Peyer's patch (tissue), 4 donors: ENCODE measurements at regions not wholly inside any gene's neighbourhood (a gene's known extent, or its start where the extent isn't known, plus 50 kb on each side); places are given as distances from the start of the nearest gene placed in this dataset.

Source experiments
- POLR2A ChIP-seq, 2 donors: fragments of 450-650 bp; IDR thresholded peaks; one replicate each; pipeline ENCODE4 v1.5.1; 2017; ENCODE audit warnings: antibody characterized with exemption in 2 of 2, mild to moderate bottlenecking in 2 of 2, moderate library complexity in 2 of 2
- TF ChIP-seq, protein P1 (sequence below), 6 experiments: fragments of 450-650 bp in 4 of 6; fragments of 200-600 bp in 2 of 6; sonication (generic) in 1 of 6; IDR thresholded peaks; one replicate each; pipeline ENCODE4 v1.5.1; 2017 to 2019; ENCODE audit warnings: antibody characterized with exemption in 6 of 6, mild to moderate bottlenecking in 3 of 6, moderate library complexity in 1 of 6

DNA sequence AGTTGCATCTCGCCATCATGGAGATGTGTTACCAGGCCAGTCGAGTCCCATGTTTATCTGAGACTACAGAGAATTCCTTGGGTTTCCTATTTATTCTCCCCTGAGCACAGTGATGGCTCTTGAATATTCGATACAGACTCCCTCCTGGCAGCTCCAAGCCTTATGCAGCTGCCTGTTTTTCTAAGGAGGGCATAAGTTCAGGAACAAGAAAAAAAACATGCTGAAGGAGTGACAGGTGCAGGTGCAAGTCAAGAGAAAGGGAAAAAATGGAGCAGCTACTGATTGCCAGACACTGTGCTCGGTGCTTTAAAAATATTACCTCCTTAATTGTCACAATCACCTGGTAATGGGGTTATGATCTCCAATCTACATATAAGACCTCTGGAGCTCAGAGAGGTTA is 177.2 kb upstream of the DPP10 start:
- no peak for TF ChIP-seq POLR2A (IDR thresholded peaks at IDR 0.05)
- TF ChIP-seq, protein P1, sequence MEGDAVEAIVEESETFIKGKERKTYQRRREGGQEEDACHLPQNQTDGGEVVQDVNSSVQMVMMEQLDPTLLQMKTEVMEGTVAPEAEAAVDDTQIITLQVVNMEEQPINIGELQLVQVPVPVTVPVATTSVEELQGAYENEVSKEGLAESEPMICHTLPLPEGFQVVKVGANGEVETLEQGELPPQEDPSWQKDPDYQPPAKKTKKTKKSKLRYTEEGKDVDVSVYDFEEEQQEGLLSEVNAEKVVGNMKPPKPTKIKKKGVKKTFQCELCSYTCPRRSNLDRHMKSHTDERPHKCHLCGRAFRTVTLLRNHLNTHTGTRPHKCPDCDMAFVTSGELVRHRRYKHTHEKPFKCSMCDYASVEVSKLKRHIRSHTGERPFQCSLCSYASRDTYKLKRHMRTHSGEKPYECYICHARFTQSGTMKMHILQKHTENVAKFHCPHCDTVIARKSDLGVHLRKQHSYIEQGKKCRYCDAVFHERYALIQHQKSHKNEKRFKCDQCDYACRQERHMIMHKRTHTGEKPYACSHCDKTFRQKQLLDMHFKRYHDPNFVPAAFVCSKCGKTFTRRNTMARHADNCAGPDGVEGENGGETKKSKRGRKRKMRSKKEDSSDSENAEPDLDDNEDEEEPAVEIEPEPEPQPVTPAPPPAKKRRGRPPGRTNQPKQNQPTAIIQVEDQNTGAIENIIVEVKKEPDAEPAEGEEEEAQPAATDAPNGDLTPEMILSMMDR (IDR thresholded peaks at IDR 0.05): no peak
